Islet precursor cell (in vitro differentiated cells): ENCODE measurements at regions not wholly inside any gene's neighbourhood (a gene's known extent, or its start where the extent isn't known, plus 50 kb on each side); places are given as distances from the start of the nearest gene placed in this dataset.
A peak's percentile ranks its signal among the peaks of the same experiment; 100 is the strongest.

ENCODE experiments used
- DNase-seq: peaks from one replicate; pipeline ENCODE4 v3.0.0-alpha.2; 2018

DNA sequence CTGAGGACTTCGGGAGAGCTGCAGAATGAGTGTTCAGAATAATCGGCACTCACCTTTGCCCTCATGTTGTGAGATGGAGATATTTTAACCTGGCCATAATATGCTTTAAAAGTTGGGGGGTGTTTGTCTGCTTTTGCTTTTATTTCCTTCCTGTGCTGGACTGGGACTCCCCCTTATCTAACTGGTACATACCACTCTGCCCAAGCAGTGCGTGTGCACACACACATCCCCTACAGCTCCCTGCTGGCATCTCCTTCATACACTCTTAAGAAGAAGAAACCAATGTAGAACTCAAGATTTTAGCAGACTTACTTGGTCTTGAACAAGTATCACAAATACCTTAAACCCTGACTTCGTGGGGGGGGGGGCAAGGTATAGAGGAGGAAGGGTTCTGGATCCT is 146.2 kb upstream of the DMRT1 start:
- DNase-seq, result no peak

DNA sequence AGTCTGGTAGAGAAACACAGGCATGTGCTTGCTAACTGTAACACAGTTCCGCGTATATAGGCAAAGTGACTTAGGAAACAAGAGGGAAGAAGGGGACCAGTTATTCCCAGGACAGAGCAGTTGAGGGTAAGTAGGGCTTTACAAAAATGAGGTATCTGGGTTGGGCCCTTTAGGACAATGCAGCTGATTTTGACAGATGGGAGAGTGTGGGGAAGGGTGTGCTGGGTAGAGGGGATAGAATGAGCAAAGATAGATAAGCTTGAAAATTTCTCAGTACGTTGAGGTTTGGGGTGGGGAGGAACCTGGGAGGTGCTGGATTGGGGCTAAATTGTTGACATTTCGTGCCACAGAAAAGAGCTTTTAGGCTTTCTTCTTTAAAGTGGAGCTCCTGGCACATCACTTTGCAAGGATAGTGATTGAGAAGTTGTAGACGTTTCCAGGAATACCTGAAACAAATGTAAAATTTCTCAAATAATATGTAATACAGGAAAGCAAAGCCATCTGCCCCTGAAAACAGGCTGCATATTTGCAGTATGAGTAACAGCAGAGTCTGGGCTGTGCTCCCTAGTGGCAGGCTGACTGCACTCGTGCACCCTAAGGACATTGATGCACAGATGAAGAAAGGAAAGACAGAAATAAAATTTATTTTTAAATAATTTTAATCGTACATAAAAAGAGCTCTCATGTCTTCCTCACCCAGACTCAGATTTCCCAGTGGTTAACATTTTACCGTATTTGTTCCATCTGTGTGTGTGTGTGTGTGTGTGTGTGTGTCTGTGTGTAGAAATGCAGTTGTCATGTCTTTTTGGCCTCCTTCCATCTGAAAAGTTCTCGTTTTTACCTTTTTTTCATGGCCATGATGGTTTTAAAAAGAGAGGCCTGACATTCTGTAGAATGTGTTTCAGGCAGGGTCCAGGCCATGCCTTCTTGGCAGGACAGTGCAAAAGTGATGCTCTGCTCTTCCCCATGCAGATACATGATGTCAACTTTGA is 144.9 kb upstream of the DMRT1 start:
- no peak for DNase-seq

DNA sequence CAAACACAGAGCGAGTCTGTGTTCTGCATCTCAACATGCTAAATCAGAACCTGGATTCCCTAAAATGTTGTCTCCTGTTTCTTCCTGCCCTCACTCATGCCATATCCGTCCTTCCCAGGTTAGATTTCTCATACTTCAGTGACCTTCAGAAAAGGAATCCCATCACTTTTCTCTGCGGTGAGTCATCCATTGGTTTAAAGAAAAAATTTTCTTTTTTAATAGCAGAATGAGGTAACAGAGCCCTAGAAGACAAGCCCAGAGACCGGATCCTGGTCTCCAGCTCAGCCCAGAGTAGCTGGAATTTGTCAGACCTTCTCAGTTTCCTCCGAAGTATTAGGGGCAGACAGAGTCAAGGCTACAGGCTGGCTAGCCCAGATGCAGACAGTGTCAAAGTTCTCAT is 143.2 kb upstream of the DMRT1 start:
- DNase-seq, result no peak

DNA sequence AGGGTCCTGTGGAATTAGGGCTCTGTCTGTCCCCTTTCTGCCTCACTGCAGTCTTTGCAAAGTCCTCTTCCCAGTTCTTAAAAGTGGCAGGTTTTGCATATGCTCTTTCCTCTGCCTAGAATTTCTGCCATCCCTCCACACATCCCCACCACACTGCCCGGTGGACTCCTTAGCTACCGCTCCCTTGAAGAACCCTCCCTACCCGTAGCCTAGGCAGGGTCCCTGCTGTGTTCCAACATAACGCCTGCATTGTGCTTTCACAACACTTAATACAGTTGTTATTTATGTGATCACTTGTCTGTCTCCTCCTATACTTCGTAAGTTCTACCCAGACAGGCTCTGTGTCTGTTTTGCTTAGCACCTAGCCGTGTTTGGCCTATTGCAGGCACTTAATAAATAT is 142.5 kb upstream of the DMRT1 start:
- no peak for DNase-seq

DNA sequence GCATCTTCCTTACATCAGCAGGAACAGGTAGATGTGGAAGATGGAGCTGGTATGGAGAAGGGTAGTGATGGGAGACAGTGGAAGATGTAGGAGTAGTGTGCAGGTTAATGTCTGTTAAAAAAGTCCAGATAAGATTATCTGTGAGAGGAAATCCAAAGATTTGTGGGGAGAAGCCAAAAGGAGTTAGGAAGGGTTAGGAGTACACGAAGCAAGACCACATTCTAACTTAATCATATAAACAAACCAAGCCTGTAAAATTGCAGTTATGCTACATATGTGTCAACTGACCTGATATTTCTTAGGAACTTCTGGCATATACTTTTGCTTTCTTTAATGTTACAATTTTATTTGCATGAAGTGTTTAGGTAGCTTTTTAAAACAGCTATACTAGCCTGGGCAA is 142.1 kb upstream of the DMRT1 start:
- DNase-seq, result no peak

DNA sequence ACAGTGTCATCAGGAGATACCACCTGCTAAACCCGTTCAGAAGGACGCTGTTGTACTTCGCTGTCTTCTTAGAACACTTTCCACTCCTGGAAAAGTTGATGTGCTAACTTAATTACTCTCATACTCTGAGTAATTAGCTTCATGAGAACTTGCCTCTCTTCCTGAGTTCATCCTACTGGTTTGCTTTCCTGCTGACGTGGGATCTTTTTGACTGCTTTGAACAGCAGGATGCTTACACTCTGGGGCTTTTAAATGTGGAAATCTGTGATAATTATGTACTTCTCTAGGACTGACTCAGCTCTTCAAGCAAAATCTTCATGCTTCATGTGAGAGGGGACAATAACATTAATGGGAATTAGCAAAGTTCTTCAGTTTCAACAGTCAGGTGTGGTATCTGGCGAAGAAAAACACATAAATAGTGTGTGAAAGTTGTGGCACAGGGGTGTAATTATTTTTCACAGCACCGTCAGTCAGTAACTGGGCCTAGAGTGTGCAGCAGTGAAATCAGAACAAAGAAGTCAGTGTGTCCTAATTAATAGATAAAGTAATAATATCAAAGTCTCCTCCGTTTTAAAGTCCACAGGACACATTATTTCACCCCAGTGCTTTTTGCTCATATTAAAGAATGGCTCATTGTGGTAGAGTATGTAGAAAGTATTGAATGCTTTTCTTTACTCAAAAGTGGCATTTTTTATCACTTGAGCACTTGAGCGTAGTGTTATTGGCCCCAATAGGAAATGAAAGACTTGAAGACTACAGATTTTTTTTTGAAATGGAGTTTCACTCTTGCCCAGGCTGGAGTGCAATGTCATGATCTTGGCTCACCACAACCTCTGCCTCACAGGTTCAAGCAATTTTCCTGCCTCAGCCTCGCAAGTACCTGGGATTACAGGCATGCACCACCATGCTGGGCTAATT is 140.9 kb upstream of the DMRT1 start:
- no peak for DNase-seq

DNA sequence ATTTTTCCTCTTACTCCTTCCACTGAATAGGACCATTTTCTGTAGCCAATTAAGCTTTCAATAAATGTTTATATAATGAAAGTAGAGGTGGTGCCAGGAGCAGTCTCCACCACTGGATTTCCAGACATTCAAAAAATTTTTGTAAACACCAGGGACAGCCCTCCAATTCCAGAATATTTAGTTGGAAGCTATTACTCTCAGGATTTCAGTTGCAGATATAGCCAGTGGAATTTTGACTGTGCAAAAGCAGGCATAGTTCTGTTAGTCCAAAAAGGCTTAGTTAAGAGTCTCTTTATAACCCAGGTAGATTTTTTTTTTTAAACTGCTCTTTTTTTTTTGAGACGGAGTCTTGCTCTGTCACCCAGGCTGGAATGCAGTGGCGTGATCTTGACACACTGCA is 138.1 kb upstream of the DMRT1 start:
- DNase-seq, result no peak

DNA sequence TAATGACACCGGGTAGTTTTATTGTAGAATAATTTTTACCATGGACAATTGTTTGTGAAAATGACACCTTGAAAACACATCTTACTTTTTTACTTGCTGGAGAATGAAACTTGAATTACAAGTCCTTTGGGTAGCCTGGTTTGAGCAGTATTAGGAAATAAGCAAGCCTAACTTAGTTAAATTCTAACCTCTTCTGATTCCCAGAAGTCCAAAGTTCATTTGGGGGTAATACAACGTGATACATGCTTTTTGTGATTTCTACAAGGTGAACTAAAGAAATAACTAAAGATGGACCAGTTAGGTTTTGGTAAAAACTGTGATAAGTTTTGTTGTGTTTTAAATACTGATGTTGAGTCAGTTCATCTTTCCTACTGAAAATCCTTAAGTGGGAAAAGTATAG is 135.4 kb upstream of the DMRT1 start:
- DNase-seq, result no peak

DNA sequence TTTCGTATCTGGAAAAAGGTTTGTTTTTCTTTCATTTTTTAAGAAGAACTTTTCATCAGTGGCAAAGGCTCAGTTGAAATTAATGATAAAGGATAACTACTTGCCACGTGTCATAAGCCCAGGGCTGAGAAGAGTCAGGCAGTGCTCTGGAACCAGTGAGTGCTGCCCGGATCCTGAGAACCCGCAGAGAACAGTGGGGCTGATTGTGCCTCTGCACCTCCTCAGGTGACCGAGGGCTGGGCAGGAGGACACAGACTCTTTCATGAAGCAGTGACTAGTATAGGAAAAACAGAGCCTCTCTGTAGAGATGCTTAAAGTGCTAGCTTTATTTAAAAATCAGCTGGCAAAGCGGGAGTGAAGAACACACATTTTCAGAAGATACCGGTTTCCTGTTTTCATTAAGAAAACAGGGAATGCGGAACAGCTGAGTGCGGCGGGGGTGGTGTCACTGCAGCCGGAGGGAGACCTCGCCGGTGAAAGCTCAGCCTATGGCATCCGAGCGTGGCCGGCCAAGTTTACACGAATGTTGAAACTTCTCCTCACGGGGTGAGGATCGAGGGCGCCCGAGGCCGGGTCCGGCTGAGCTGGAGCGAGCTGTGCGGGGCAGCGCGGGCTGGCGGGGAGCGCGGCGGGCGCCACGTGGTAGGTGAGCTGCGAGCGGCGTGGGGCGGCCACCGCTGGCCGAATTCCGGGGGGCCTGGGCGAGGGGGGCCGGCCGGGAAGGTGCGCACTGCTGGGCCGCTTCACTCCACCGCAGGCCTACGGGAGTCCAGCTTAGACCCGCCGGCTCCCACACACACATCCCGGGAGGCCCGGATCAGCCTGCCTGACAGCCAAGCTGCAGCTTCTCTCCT is 134.7 kb upstream of the DMRT1 start:
- DNase-seq, result peak; percentile 90

DNA sequence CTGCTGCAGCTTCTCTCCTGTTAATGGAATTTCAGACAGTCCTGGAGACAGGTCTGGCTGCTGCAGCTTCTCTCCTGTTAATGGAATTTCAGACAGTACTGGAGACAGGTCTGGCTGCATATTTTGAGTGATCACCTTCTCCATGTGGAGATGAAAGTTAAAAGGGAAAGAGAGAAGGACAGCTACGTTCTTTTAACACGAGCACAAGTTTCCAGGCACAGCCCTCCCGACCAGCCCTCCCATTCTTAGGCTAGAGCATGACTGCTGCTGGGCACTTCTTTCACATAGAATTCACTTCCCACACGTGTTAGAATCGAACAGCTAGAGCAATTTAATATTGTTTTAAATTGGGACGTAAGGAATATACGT is 133.3 kb upstream of the DMRT1 start:
- DNase-seq, result peak; percentile 89

DNA sequence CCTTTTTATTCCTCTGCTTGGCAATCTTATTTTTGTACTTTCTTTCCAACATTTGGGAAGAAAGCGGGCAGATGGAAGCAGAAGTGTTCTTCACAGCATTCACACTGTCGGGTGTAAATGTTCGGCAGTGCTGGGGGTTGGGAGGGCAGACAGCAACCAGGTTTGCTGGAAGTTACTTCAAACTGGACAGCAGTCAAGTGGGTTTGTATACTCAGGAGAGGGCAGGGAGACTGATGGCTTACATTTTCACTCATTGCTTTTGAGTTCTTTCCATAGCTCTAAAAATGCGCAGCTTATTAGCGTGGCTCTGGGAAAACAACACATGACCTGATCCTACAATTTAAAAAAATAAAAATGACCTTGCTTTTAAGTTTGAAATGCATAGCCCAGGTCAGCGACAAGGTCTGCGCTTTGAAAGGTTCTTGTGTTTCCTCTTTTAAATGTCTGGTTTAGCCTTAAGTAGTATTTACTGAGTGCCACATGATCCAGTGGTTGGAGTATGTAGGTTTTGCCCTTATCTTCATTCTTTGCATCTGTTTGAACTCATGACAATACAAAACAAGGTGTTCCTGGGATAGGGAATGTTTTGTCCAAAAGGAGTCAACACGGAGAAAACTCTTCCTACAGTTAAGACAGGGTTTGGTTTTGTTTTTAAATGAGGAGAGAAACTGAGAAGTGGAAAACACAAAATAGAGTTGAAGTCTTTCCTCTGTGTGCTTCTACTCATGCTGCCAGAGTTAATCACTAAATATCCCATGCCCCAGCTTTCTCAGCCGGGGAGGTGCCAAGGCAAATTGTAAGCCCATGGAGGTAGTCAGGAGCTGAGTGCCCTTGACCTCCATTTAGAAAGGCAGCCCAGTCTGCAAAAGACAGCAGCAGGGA is 132.7 kb upstream of the DMRT1 start:
- DNase-seq, result peak; percentile 72

DNA sequence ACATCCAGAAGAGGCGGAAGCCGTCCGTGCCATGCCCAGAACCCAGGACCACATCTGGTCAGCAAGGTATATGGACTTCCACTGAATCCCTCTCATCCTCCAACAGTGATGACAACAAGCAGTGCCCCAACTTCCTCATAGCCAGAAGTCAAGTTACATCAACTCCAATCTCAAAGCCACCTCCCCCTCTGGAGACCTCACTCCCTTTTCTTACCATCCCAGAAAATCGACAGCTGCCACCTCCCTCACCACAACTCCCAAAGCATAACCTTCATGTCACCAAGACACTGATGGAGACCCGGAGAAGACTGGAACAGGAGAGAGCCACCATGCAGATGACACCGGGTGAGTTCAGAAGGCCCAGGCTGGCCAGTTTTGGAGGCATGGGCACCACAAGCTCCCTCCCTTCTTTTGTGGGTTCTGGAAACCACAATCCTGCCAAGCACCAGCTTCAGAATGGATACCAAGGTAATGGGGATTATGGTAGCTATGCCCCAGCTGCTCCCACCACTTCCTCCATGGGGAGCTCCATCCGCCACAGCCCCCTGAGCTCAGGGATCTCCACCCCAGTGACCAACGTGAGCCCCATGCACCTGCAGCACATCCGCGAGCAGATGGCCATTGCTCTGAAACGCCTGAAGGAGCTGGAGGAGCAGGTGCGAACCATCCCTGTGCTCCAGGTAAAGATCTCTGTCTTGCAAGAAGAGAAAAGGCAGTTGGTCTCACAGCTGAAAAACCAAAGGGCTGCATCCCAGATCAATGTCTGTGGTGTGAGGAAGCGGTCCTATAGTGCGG is 130.3 kb upstream of the DMRT1 start:
- no peak for DNase-seq

DNA sequence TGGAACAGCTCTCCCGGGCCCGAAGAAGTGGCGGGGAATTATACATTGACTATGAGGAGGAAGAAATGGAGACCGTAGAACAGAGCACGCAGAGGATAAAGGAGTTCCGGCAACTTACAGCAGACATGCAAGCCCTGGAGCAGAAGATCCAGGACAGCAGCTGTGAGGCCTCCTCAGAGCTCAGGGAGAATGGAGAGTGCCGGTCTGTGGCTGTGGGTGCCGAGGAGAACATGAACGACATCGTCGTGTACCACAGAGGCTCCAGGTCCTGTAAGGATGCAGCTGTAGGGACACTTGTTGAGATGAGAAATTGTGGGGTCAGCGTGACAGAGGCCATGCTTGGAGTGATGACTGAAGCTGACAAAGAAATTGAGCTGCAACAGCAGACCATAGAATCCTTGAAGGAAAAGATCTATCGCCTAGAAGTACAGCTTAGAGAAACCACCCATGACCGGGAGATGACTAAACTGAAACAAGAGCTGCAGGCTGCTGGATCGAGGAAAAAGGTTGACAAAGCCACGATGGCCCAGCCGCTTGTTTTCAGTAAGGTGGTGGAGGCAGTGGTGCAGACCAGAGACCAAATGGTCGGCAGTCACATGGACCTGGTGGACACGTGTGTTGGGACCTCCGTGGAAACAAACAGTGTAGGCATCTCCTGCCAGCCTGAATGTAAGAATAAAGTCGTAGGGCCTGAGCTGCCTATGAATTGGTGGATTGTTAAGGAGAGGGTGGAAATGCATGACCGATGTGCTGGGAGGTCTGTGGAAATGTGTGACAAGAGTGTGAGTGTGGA is 129.5 kb upstream of the DMRT1 start:
- DNase-seq, result no peak

DNA sequence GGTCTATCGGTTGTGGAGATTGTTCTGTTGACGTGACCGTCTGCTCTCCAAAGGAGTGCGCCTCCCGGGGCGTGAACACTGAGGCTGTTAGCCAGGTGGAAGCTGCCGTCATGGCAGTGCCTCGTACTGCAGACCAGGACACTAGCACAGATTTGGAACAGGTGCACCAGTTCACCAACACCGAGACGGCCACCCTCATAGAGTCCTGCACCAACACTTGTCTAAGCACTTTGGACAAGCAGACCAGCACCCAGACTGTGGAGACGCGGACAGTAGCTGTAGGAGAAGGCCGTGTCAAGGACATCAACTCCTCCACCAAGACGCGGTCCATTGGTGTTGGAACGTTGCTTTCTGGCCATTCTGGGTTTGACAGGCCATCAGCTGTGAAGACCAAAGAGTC is 128.9 kb upstream of the DMRT1 start:
- no peak for DNase-seq

DNA sequence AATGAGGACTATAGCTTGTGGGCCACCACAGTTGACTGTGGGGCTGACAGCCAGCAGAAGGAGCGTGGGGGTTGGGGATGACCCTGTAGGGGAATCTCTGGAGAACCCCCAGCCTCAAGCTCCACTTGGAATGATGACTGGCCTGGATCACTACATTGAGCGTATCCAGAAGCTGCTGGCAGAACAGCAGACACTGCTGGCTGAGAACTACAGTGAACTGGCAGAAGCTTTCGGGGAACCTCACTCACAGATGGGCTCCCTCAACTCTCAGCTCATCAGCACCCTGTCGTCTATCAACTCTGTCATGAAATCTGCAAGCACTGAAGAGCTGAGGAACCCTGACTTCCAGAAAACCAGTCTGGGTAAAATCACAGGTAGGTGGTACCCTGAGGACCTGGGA is 128.4 kb upstream of the DMRT1 start:
- no peak for DNase-seq

DNA sequence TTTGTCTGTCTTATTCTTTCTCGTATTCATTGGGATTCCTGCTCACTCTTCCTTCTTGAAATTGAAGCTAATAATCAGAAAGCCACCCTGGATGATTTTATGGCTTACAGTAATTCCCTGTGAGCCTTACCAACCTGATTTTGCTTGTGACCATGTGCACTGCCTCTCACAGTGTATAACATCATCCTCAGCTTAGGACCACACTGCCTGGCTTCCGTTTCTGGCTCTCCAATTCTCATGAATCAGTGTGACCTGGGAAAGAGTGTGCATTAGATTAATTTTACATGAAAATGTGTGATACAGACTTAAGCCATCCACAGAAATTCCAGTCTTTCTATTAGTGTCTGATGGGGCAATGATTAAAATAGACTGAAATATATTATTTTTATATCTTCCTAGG is 126.8 kb upstream of the DMRT1 start:
- no peak for DNase-seq

DNA sequence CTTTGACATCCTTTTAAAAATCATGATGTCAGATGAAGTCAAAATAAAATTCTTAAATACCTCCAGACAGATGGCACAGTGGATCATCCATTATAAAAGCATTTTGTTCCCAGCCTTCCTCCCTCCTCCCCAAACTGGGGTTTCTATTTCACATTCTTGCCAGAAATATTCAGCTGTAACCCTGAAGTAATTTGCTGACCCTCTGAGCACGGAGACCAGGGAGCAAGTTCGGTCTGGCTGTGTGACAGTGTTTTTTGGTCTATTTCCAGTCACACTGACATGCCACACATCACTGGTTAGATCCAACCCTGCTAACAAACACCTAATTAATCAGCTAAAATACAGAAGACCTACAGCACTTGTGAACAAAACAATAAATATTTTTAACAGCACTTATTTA is 126.2 kb upstream of the DMRT1 start:
- no peak for DNase-seq

DNA sequence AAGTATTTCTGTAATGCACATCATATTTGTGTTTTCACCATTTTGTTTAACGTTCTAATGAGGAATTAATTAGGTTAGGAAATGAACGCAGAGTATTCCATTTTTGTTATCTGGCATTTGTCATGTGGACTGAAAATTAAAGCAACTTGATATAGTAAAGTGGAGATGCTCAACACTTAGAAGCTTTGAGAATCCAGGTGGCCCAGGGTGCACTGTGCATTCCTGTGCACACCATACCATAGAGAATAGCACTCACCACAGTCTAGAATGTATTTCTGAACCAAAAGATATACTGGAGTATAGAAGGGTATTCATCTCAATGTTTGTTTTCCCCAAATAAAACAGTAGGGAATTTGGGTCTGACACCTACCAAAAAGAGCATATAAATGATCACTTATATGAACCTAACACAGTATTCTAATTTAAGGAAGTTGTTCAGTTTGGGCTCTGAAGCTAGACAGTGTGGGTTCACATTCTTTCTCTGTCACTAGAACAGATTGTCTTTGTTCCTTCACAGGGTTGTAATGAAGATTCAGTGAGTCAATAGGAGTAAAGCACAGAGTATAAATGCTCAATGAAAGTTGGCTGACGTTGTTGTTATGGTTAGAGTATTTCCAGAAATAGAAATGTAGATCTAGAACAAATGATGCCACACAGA is 125.6 kb upstream of the DMRT1 start:
- no peak for DNase-seq

DNA sequence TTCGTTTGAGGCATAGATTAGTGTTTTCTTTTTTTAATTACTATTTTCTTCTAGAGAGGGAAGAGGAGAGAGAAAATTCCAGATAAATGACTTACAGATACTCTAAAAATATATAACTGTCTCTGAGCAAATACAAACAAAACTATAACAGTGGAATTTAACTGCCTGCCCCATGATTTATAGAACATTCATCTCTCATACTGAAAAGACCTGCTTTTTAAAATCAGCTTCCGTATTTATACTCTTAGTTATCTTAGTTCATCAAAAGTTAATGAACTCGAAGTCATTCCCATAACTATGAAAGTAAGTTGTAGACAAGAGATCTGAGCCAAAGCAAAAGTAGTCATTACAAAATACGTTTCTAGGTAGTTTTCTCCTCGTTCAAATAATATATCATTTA is 123.8 kb upstream of the DMRT1 start:
- no peak for DNase-seq
